Natural killer cell (primary cell): ENCODE measurements at regions not wholly inside any gene's neighbourhood (a gene's known extent, or its start where the extent isn't known, plus 50 kb on each side); places are given as distances from the start of the nearest gene placed in this dataset.
"Not testable (repeated sequence)": the region's sequence is repeated elsewhere in the genome, so short reads cannot be mapped to it uniquely, and the experiment has no call there.

ENCODE experiments used
- ATAC-seq, 3 donors: fragments of 150-1000 bp in 2 of 3; fragments of 200-7000 bp in 1 of 3; cut with Tn5 transposase; 1 replicate in 1 of 3; 2 replicates in 2 of 3; pipeline ENCODE4 v1.10.0; 2021; ENCODE audit warnings: mild to moderate bottlenecking in 2 of 3, moderate library complexity in 2 of 3
- DNase-seq, 2 donors: peaks; one replicate each; pipeline versions ENCODE4 v3.0.0 to v3.0.0-alpha.2; 2013 to 2021; ENCODE audit warnings: mixed read lengths in 1 of 2
- H3K27ac ChIP-seq: one replicate; pipeline ENCODE4 v1.5.1; 2013; ENCODE audit warnings: mild to moderate bottlenecking, low read length
- H3K27me3 ChIP-seq: one replicate; pipeline ENCODE4 v1.6.1; 2013; ENCODE audit warnings: low read length; ENCODE audit not compliant: control insufficient read depth, insufficient read depth
- H3K36me3 ChIP-seq: one replicate; pipeline ENCODE4 v1.6.1; 2013; ENCODE audit warnings: low read length; ENCODE audit not compliant: control insufficient read depth, insufficient read depth
- H3K4me1 ChIP-seq: one replicate; pipeline ENCODE4 v1.6.1; 2013; ENCODE audit warnings: low read length; ENCODE audit not compliant: control insufficient read depth, insufficient read depth
- H3K4me3 ChIP-seq: one replicate; pipeline ENCODE4 v1.5.1; 2013; ENCODE audit warnings: low read length
- H3K9me3 ChIP-seq: one replicate; pipeline ENCODE4 v1.6.1; 2013; ENCODE audit warnings: low read length; ENCODE audit not compliant: control insufficient read depth, insufficient read depth
- H3K27ac Mint-ChIP-seq, 2 donors: one replicate each; pipeline ENCODE4 v1.8.0; 2022; ENCODE audit warnings: mild to moderate bottlenecking in 2 of 2, mixed read lengths in 2 of 2, moderate library complexity in 1 of 2
- H3K27me3 Mint-ChIP-seq, 2 donors: one replicate each; pipeline ENCODE4 v1.8.0; 2022; ENCODE audit warnings: low read depth in 2 of 2, mixed read lengths in 2 of 2
- H3K36me3 Mint-ChIP-seq: one replicate; pipeline ENCODE4 v1.8.0; 2022; ENCODE audit warnings: mixed read lengths
- H3K4me1 Mint-ChIP-seq, 2 donors: one replicate each; pipeline ENCODE4 v1.8.0; 2022; ENCODE audit warnings: mixed read lengths in 2 of 2
- H3K4me3 Mint-ChIP-seq: one replicate; pipeline ENCODE4 v1.8.0; 2022; ENCODE audit warnings: mild to moderate bottlenecking, moderate library complexity, mixed read lengths
- H3K9me3 Mint-ChIP-seq, 2 donors: one replicate each; pipeline ENCODE4 v1.8.0; 2022; ENCODE audit warnings: mixed read lengths in 2 of 2
- CTCF ChIP-seq: fragments of 200-600 bp; IDR thresholded peaks from one replicate; pipeline ENCODE4 v1.8.0; 2022; ENCODE audit warnings: antibody characterized with exemption
- WGBS: methylation state at CpG from one replicate; pipeline ENCODE4 v1.1.7; 2013; ENCODE audit warnings: missing lambda C conversion rate; ENCODE audit not compliant: insufficient coverage; 5-methylcytosine and 5-hydroxymethylcytosine counted together
- intact Hi-C: fragments of 100-400 bp; cut with micrococcal nuclease; formaldehyde crosslinking; loops from one replicate; pipeline ENCODE4 v1.14.2; 2022

DNA sequence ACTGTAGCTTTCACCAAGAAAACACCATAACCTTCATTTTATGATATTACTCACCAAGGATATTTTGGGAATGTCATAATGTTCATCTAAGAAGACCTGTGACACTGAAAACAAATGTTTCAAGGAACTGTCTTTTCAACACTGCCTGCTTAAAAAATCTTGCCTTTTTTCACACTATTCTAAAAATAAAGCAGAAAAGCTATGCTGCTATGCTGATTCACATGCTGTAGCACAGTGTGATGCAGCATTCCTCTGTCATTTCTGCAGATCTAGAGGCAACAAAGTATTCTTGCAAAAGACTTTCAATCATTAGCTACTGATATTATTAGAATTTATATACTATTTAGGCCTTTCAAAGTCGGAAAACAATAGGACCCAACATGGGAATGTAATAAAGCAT is 525.7 kb downstream of the UQCRFS1 start:
- Mint-ChIP-seq H3K27ac (no peak overlapping the region), H3K27me3 (peaks cover 19 to 20% of the 10 kb centered on the region in 2 donors), H3K36me3 (no peaks in the 10 kb centered on the region), H3K9me3 (no peaks in the 10 kb centered on the region), H3K4me1 (peaks cover 7% of the 10 kb centered on the region in 2 donors), H3K4me3 (no peak overlapping the region)
- H3K27me3 ChIP-seq = no peaks in the 10 kb centered on the region
- no peaks in the 10 kb centered on the region for H3K9me3 ChIP-seq
- 80% methylated on average over 1 of the region's 1 CpG for WGBS
- ATAC-seq (no peak), DNase-seq (no peak)
- no peak overlapping the region for H3K4me3 ChIP-seq
- peaks cover 2% of the 10 kb centered on the region for H3K4me1 ChIP-seq
- H3K27ac ChIP-seq = no peak overlapping the region
- TF ChIP-seq CTCF = no peak
- intact Hi-C loops = no loop called here
- H3K36me3 ChIP-seq = no peaks in the 10 kb centered on the region

GRCh38 chr19:28686756-28687155 is 526.2 kb downstream of the UQCRFS1 start:
- Mint-ChIP-seq H3K27ac (no peak overlapping the region), H3K36me3 (no peaks in the 10 kb centered on the region), H3K4me1 (peaks cover 7% of the 10 kb centered on the region in 2 donors), H3K9me3 (no peaks in the 10 kb centered on the region), H3K27me3 (peaks cover 17 to 21% of the 10 kb centered on the region in 2 donors), H3K4me3 (no peak overlapping the region)
- DNase-seq (no peak), ATAC-seq (no peak)
- Histone ChIP-seq H3K27me3 (no peaks in the 10 kb centered on the region), H3K4me1 (peaks cover 2% of the 10 kb centered on the region), H3K9me3 (no peaks in the 10 kb centered on the region), H3K36me3 (no peaks in the 10 kb centered on the region), H3K27ac (no peak overlapping the region), H3K4me3 (no peak overlapping the region)
- 3% methylated on average over 2 of the region's 2 CpGs for WGBS
- intact Hi-C loops = no loop called here
- no peak for TF ChIP-seq CTCF

GRCh38 chr19:28685802-28686201 is 527.1 kb downstream of the UQCRFS1 start:
- no peaks in the 10 kb centered on the region for H3K36me3 Mint-ChIP-seq
- Histone ChIP-seq H3K27me3 (no peaks in the 10 kb centered on the region), H3K9me3 (no peaks in the 10 kb centered on the region), H3K36me3 (no peaks in the 10 kb centered on the region), H3K4me1 (peaks cover 2% of the 10 kb centered on the region), H3K27ac (no peak overlapping the region), H3K4me3 (no peak overlapping the region)
- H3K4me3 Mint-ChIP-seq = no peak overlapping the region
- 95% methylated on average over 2 of the region's 3 CpGs for WGBS
- no peaks in the 10 kb centered on the region for H3K9me3 Mint-ChIP-seq
- H3K27ac Mint-ChIP-seq = no peak overlapping the region
- H3K4me1 Mint-ChIP-seq = peaks cover 7% of the 10 kb centered on the region in 2 donors
- ATAC-seq (no peak), DNase-seq (no peak)
- peaks cover 11 to 21% of the 10 kb centered on the region in 2 donors for H3K27me3 Mint-ChIP-seq
- TF ChIP-seq CTCF = no peak
- intact Hi-C loops = no loop called here

DNA sequence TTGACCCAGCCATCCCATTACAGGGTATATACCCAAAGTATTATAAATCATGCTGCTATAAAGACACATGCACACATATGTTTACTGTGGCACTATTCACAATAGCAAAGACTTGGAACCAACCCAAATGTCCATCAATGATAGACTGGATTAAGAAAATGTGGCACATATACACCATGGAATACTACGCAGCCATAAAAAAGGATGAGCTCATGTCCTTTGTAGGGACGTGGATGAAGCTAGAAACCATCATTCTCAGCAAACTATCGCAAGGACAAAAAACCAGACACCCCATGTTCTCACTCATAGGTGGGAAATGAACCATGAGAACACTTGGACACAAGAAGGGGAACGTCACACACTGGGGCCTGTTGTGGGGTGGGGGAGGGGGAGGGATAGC is 527.9 kb downstream of the UQCRFS1 start:
- H3K27me3 ChIP-seq, H3K4me1 Mint-ChIP-seq, H3K9me3 Mint-ChIP-seq, DNase-seq, H3K27ac Mint-ChIP-seq, H3K4me1 ChIP-seq, H3K9me3 ChIP-seq, intact Hi-C loops, H3K4me3 ChIP-seq, H3K36me3 ChIP-seq, H3K4me3 Mint-ChIP-seq, ATAC-seq, H3K36me3 Mint-ChIP-seq, H3K27ac ChIP-seq: not testable (repeated sequence)
- H3K27me3 Mint-ChIP-seq = peaks cover 9 to 27% of the 10 kb centered on the region in 2 donors
- WGBS = 76% methylated on average over 3 of the region's 4 CpGs
